ENCODE measurements at regions not wholly inside any gene's neighbourhood (a gene's known extent, or its start where the extent isn't known, plus 50 kb on each side); places are given as distances from the start of the nearest gene placed in this dataset.

- TF ChIP-seq, protein P1, sequence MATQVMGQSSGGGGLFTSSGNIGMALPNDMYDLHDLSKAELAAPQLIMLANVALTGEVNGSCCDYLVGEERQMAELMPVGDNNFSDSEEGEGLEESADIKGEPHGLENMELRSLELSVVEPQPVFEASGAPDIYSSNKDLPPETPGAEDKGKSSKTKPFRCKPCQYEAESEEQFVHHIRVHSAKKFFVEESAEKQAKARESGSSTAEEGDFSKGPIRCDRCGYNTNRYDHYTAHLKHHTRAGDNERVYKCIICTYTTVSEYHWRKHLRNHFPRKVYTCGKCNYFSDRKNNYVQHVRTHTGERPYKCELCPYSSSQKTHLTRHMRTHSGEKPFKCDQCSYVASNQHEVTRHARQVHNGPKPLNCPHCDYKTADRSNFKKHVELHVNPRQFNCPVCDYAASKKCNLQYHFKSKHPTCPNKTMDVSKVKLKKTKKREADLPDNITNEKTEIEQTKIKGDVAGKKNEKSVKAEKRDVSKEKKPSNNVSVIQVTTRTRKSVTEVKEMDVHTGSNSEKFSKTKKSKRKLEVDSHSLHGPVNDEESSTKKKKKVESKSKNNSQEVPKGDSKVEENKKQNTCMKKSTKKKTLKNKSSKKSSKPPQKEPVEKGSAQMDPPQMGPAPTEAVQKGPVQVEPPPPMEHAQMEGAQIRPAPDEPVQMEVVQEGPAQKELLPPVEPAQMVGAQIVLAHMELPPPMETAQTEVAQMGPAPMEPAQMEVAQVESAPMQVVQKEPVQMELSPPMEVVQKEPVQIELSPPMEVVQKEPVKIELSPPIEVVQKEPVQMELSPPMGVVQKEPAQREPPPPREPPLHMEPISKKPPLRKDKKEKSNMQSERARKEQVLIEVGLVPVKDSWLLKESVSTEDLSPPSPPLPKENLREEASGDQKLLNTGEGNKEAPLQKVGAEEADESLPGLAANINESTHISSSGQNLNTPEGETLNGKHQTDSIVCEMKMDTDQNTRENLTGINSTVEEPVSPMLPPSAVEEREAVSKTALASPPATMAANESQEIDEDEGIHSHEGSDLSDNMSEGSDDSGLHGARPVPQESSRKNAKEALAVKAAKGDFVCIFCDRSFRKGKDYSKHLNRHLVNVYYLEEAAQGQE (IDR thresholded peaks at IDR 0.05; ENCODE audit: low read depth, low read length): no peak
- no peak for TF ChIP-seq TCF12 (IDR thresholded peaks at IDR 0.05)
- no peak for TF ChIP-seq EP300 (IDR thresholded peaks at IDR 0.05; ENCODE audit: borderline replicate concordance in 1 of 2, low read depth in 1 of 2, low read length in 1 of 2)
- TF ChIP-seq, protein P2, sequence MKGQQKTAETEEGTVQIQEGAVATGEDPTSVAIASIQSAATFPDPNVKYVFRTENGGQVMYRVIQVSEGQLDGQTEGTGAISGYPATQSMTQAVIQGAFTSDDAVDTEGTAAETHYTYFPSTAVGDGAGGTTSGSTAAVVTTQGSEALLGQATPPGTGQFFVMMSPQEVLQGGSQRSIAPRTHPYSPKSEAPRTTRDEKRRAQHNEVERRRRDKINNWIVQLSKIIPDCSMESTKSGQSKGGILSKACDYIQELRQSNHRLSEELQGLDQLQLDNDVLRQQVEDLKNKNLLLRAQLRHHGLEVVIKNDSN (IDR thresholded peaks at IDR 0.05; ENCODE audit: borderline replicate concordance, low read depth): no peak
- TF ChIP-seq, protein P3, sequence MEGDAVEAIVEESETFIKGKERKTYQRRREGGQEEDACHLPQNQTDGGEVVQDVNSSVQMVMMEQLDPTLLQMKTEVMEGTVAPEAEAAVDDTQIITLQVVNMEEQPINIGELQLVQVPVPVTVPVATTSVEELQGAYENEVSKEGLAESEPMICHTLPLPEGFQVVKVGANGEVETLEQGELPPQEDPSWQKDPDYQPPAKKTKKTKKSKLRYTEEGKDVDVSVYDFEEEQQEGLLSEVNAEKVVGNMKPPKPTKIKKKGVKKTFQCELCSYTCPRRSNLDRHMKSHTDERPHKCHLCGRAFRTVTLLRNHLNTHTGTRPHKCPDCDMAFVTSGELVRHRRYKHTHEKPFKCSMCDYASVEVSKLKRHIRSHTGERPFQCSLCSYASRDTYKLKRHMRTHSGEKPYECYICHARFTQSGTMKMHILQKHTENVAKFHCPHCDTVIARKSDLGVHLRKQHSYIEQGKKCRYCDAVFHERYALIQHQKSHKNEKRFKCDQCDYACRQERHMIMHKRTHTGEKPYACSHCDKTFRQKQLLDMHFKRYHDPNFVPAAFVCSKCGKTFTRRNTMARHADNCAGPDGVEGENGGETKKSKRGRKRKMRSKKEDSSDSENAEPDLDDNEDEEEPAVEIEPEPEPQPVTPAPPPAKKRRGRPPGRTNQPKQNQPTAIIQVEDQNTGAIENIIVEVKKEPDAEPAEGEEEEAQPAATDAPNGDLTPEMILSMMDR (IDR thresholded peaks at IDR 0.05): no peak
- no peak for TF ChIP-seq MAX (IDR thresholded peaks at IDR 0.05; ENCODE audit: low read depth)
- no peak for TF ChIP-seq FOXJ3 (CRISPR knock-in tag; IDR thresholded peaks at IDR 0.05)
Observed at GRCh38 chr3:1830851-1831250, 267.8 kb upstream of the CNTN4 start (continued).

DNA sequence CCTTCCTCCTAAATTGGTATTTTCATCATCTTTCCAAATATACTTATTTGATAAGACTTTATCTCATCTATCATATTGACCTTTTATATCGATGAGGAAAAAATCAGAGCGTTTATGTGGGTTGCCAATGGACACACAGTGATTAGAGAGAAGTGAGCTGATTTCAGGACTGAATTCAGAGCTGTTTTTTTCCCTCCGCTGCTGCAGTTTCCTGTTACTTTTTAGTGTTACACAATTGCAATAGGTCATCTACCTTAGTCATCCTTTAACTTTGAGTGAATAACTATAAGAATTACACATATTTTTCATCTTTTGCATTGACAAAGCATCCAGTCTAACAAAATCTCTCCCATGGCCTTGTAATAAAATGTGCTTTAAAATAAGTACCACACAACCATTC is 266.3 kb upstream of the CNTN4 start:
- H3K4me2 ChIP-seq: no peak overlapping the region
- CTCF ChIA-PET: no interaction called here
- DNase-seq: no peak
- no peaks in the 10 kb centered on the region for H3K79me2 ChIP-seq (ENCODE audit: insufficient read depth)
- 33% methylated on average over 3 of the region's 3 CpGs for WGBS (ENCODE audit: low lambda C conversion rate)
- no peak overlapping the region for H3K4me3 ChIP-seq (ENCODE audit: low read depth in 2 of 2, low read length in 1 of 2)
- H2AFZ ChIP-seq (ENCODE audit: low read depth): no peak overlapping the region
- H4K20me1 ChIP-seq (ENCODE audit: insufficient read depth): no peaks in the 10 kb centered on the region
- no peaks in the 10 kb centered on the region for H3K9me3 ChIP-seq
- TF ChIP-seq ELF1 (IDR thresholded peaks at IDR 0.05): no peak
- no peak for TF ChIP-seq PBX3 (IDR thresholded peaks at IDR 0.05)
- no peak for TF ChIP-seq YY1 (IDR thresholded peaks at IDR 0.05; ENCODE audit: low read depth)
- TF ChIP-seq JUND (IDR thresholded peaks at IDR 0.05): no peak
- no peak for TF ChIP-seq RFX5 (IDR thresholded peaks at IDR 0.05; ENCODE audit: low read length)
- TF ChIP-seq SIN3A (IDR thresholded peaks at IDR 0.05; ENCODE audit: borderline replicate concordance, low read depth, low read length): no peak
- no peak for TF ChIP-seq TEAD4 (IDR thresholded peaks at IDR 0.05; ENCODE audit: borderline replicate concordance, insufficient read depth)
- TF ChIP-seq FOXJ3 (CRISPR knock-in tag; IDR thresholded peaks at IDR 0.05): no peak
- no peak for TF ChIP-seq EZH2phosphoT487 (IDR thresholded peaks at IDR 0.05; ENCODE audit: borderline replicate concordance, low read depth)
- H3K4me1 ChIP-seq (ENCODE audit: control insufficient read depth in 1 of 2, insufficient read depth in 2 of 2, low read depth in 1 of 2, low read length in 1 of 2): peaks cover 0 to 11% of the 10 kb centered on the region in 2 experiments; a peak in 2 of 4 replicates
- no peak overlapping the region for H3K9ac ChIP-seq
- POLR2A ChIA-PET: no interaction called here
- no peak overlapping the region for H3K27ac ChIP-seq (ENCODE audit: low read depth in 2 of 2, low read length in 1 of 2)
- H3F3A ChIP-seq (replicated peaks; ENCODE audit: insufficient read depth): no peaks in the 10 kb centered on the region
- H3K9me2 ChIP-seq: no peaks in the 10 kb centered on the region
- no peaks in the 10 kb centered on the region for H3K36me3 ChIP-seq (replicated peaks in 1 of 2; ENCODE audit: control insufficient read depth in 1 of 2, insufficient read depth in 2 of 2, low read length in 1 of 2)
- no peaks in the 10 kb centered on the region for H3K27me3 ChIP-seq (ENCODE audit: insufficient read depth)
